Upper lobe of left lung (tissue), 6 donors: ENCODE measurements at regions not wholly inside any gene's neighbourhood (a gene's known extent, or its start where the extent isn't known, plus 50 kb on each side); places are given as distances from the start of the nearest gene placed in this dataset.
A peak's percentile ranks its signal among the peaks of the same experiment; 100 is the strongest.

Source experiments
- ATAC-seq, 2 donors: fragments of 200-7000 bp; cut with Tn5 transposase; one replicate each; pipeline ENCODE4 v1.9.1; 2022; ENCODE audit warnings: mild to moderate bottlenecking in 2 of 2, moderate library complexity in 2 of 2; ENCODE audit not compliant: low FRiP score in 2 of 2
- DNase-seq, 2 donors: peaks; one replicate each; pipeline ENCODE4 v3.0.0-alpha.2; 2019 to 2020
- H3K27ac ChIP-seq, 4 donors: fragments of 200-600 bp; sonication (generic); one replicate each; pipeline ENCODE4 v1.5.1; 2016 to 2019
- H3K27me3 ChIP-seq, 4 donors: fragments of 200-600 bp; sonication (generic); one replicate each; pipeline ENCODE4 v1.5.1; 2017 to 2019
- H3K36me3 ChIP-seq, 4 donors: fragments of 200-600 bp; sonication (generic); one replicate each; pipeline ENCODE4 v1.5.1; 2016 to 2019
- H3K4me1 ChIP-seq, 4 donors: fragments of 200-600 bp; sonication (generic); one replicate each; pipeline ENCODE4 v1.5.1; 2018 to 2019
- H3K4me3 ChIP-seq, 4 donors: fragments of 200-600 bp; sonication (generic); one replicate each; pipeline ENCODE4 v1.5.1; 2017 to 2019; ENCODE audit warnings: mild to moderate bottlenecking in 2 of 4, moderate library complexity in 1 of 4
- H3K9me3 ChIP-seq, 4 donors: fragments of 200-600 bp; sonication (generic); one replicate each; pipeline ENCODE4 v1.5.1; 2018 to 2019
- CTCF ChIP-seq, 6 experiments: fragments of 450-650 bp in 4 of 6; fragments of 200-600 bp in 2 of 6; sonication (generic) in 2 of 6; IDR thresholded peaks; one replicate each; pipeline ENCODE4 v1.5.1; 2016 to 2019; ENCODE audit warnings: antibody characterized with exemption in 6 of 6
- EP300 ChIP-seq, 4 donors: sonication (generic); formaldehyde crosslinking; IDR thresholded peaks; one replicate each; pipeline ENCODE4 v1.5.1; 2017; ENCODE audit warnings: antibody characterized with exemption in 4 of 4, control low read depth in 2 of 4
- POLR2A ChIP-seq, 4 donors: fragments of 450-650 bp; IDR thresholded peaks; one replicate each; pipeline ENCODE4 v1.5.1; 2016 to 2017; ENCODE audit warnings: antibody characterized with exemption in 4 of 4, mild to moderate bottlenecking in 2 of 4
- POLR2AphosphoS5 ChIP-seq, 2 donors: sonication (generic); formaldehyde crosslinking; IDR thresholded peaks; one replicate each; pipeline ENCODE4 v1.5.1; 2017; ENCODE audit warnings: antibody characterized with exemption in 2 of 2
- WGBS, 2 donors: methylation state at CpG; one replicate each; pipeline ENCODE4 v1.1.5; 2017 to 2018; 5-methylcytosine and 5-hydroxymethylcytosine counted together
- donor health status: DM: no; HTN: no; CAD: no; lungs with moderate emphysema.
- donor health status: DM: no; HTN: yes; CAD: no; lungs with severe emphysema.

GRCh38 chr21:31443736-31444521 lies 99.9 kb upstream of the TIAM1 start:
- H3K4me1 ChIP-seq: peaks cover 0 to 7% (median 2%) of the 10 kb centered on the region in 4 donors
- TF ChIP-seq CTCF (IDR thresholded peaks at IDR 0.05) (no peak), EP300 (IDR thresholded peaks at IDR 0.05) (no peak), POLR2AphosphoS5 (IDR thresholded peaks at IDR 0.05) (no peak), POLR2A (IDR thresholded peaks at IDR 0.05) (no peak)
- WGBS, 2 donors: 34 to 43% methylated on average over 8 of the region's 8 CpGs
- DNase-seq (peak in 1 of 2 donors; percentile 40), ATAC-seq (peak in 1 of 2 donors; percentile 57)
- H3K36me3 ChIP-seq: no peaks in the 10 kb centered on the region
- no peak overlapping the region for H3K27ac ChIP-seq
- no peaks in the 10 kb centered on the region for H3K27me3 ChIP-seq
- peaks cover 0 to 9% (median 7%) of the 10 kb centered on the region in 4 donors for H3K9me3 ChIP-seq
- H3K4me3 ChIP-seq: no peak overlapping the region

DNA sequence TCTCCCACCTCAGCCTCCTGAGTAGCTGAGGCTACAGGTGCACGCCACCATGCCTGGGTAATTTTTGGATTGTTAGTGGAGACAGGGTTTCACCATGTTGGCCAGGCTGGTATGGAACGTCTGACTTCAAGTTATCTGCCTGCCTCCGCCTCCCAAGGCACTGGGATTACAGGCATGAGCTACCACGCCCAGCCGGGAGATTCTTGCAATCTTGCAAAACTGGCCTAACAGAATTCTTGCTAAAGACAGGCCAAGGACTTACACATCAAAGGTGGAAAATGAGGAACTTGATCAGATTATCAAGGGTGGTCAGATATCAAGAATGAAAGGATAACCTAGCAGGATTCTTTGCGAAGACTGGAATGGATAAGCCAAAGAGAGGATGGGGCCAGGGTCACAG lies 98.3 kb upstream of the TIAM1 start:
- peaks cover 0 to 9% (median 7%) of the 10 kb centered on the region in 4 donors for H3K9me3 ChIP-seq
- no peak for ATAC-seq

GRCh38 chr21:31429506-31429905 lies 85.4 kb upstream of the TIAM1 start:
- DNase-seq (no peak), ATAC-seq (peak in 1 of 2 donors; percentile 51)
- H3K4me1 ChIP-seq: no peaks in the 10 kb centered on the region
- no peaks in the 10 kb centered on the region for H3K9me3 ChIP-seq
- H3K27me3 ChIP-seq: no peaks in the 10 kb centered on the region
- no peak overlapping the region for H3K27ac ChIP-seq
- TF ChIP-seq POLR2AphosphoS5 (IDR thresholded peaks at IDR 0.05): no peak
- no peak for TF ChIP-seq CTCF (IDR thresholded peaks at IDR 0.05)
- TF ChIP-seq EP300 (IDR thresholded peaks at IDR 0.05): no peak
- no peak for TF ChIP-seq POLR2A (IDR thresholded peaks at IDR 0.05)
- no peaks in the 10 kb centered on the region for H3K36me3 ChIP-seq
- 89 to 94% methylated on average over 9 of the region's 9 CpGs for WGBS, 2 donors
- H3K4me3 ChIP-seq: no peak overlapping the region

More for the DNA sequence above, 98.3 kb upstream of the TIAM1 start:
- DNase-seq: no peak
- Histone ChIP-seq H3K27ac (no peak overlapping the region), H3K4me3 (no peak overlapping the region), H3K36me3 (no peaks in the 10 kb centered on the region), H3K4me1 (peaks cover 0 to 7% (median 2%) of the 10 kb centered on the region in 4 donors), H3K27me3 (no peaks in the 10 kb centered on the region)
- WGBS, 2 donors: 71 to 72% methylated on average over 6 of the region's 6 CpGs
- TF ChIP-seq EP300 (IDR thresholded peaks at IDR 0.05): no peak
- TF ChIP-seq POLR2A (IDR thresholded peaks at IDR 0.05): no peak
- no peak for TF ChIP-seq POLR2AphosphoS5 (IDR thresholded peaks at IDR 0.05)
- TF ChIP-seq CTCF (IDR thresholded peaks at IDR 0.05): no peak

DNA sequence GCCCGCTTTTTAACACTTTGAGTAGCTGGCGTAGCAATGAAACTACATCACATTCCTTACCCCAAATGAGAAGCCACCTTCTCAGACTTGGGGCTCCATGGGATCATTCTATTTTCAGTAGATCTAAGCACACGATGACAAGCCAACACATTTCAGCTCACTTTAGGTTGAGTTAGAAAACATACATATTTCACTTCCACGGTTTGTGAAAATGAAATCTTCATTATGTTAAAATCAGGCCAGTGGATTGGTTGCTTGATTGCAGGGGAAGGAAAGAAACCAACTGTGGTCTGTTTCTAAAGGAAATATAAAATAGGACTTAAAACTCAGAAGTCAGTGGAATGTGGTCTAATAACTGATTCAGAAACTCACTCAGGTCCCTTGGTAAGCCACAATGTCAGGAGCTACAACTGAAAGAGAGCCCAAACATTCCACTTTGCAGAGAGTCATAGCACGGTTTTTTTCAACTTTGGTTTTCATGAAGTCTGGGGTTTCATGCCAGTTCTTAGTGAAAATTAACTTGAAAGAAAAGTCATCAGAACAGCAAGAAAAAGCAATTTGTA lies 82.3 kb upstream of the TIAM1 start:
- Histone ChIP-seq H3K4me3 (no peak overlapping the region), H3K36me3 (no peaks in the 10 kb centered on the region), H3K27ac (no peak overlapping the region), H3K4me1 (no peaks in the 10 kb centered on the region), H3K9me3 (no peaks in the 10 kb centered on the region), H3K27me3 (no peaks in the 10 kb centered on the region)
- WGBS, 2 donors: 82 to 89% methylated on average over 5 of the region's 5 CpGs
- ATAC-seq (no peak), DNase-seq (no peak)
- TF ChIP-seq POLR2A (IDR thresholded peaks at IDR 0.05): no peak
- TF ChIP-seq EP300 (IDR thresholded peaks at IDR 0.05): no peak
- TF ChIP-seq CTCF (IDR thresholded peaks at IDR 0.05): no peak
- TF ChIP-seq POLR2AphosphoS5 (IDR thresholded peaks at IDR 0.05): no peak
